OCI-LY1 (cell line): ENCODE measurements at regions not wholly inside any gene's neighbourhood (a gene's known extent, or its start where the extent isn't known, plus 50 kb on each side); places are given as distances from the start of the nearest gene placed in this dataset.

Experiments
- CTCF ChIP-seq: fragments of 200-600 bp; sonication (generic), shearing (Covaris generic); IDR thresholded peaks from 2 replicates; pipeline ENCODE4 v1.5.1; 2017; ENCODE audit warnings: mild to moderate bottlenecking, antibody characterized with exemption, low read length, moderate library complexity, mixed read lengths
- EZH2 ChIP-seq: fragments of 200-600 bp; sonication (generic), shearing (Covaris generic); IDR thresholded peaks from 2 replicates; pipeline ENCODE4 v1.8.0; 2017; ENCODE audit warnings: borderline replicate concordance, mixed run types, mild to moderate bottlenecking, antibody characterized with exemption, low read length, moderate library complexity, mixed read lengths

- TF ChIP-seq CTCF (no peak), EZH2 (no peak)
Measured at GRCh38 chr2:21640046-21640445, 516.3 kb downstream of the TDRD15 start.
